ENCODE measurements at regions not wholly inside any gene's neighbourhood (a gene's known extent, or its start where the extent isn't known, plus 50 kb on each side); places are given as distances from the start of the nearest gene placed in this dataset.

DNA sequence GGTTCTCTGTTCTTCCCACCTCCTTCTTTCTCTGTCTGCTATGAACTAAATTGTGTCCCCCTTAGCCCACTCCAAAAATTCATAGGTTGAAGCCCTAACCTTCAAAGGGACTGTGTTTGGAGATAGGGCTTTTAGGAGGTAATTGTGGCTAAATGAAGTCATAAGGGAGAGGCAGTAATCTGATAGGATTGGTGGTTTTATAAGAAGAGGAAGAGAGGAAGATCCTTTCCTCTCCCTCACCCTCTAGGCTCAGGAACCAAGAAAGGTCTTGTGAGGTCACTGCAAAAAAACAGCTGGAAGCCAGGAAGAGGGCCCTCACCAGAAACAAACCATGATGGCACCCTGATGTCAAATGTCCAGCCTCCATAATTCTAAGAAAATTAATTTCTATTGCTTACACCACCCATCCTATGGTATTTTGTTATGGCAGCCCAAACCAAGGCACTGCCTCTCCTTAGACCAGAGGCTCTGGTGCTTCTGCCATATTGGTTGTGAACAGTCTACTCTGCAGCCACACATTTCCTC lies 135.1 kb upstream of the COL21A1 start:
- TF ChIP-seq, protein P1, sequence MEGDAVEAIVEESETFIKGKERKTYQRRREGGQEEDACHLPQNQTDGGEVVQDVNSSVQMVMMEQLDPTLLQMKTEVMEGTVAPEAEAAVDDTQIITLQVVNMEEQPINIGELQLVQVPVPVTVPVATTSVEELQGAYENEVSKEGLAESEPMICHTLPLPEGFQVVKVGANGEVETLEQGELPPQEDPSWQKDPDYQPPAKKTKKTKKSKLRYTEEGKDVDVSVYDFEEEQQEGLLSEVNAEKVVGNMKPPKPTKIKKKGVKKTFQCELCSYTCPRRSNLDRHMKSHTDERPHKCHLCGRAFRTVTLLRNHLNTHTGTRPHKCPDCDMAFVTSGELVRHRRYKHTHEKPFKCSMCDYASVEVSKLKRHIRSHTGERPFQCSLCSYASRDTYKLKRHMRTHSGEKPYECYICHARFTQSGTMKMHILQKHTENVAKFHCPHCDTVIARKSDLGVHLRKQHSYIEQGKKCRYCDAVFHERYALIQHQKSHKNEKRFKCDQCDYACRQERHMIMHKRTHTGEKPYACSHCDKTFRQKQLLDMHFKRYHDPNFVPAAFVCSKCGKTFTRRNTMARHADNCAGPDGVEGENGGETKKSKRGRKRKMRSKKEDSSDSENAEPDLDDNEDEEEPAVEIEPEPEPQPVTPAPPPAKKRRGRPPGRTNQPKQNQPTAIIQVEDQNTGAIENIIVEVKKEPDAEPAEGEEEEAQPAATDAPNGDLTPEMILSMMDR (IDR thresholded peaks at IDR 0.05), result no peak
- TF ChIP-seq POLR2A (IDR thresholded peaks at IDR 0.05), result no peak
